ENCODE measurements at regions not wholly inside any gene's neighbourhood (a gene's known extent, or its start where the extent isn't known, plus 50 kb on each side); places are given as distances from the start of the nearest gene placed in this dataset.

GRCh38 chr4:26267087-26267486 is 53.7 kb upstream of the RBPJ start:
- Histone ChIP-seq H3K27me3 (replicated peaks; ENCODE audit: control insufficient read depth, insufficient read depth, low read length) (no peaks in the 10 kb centered on the region), H3K9me3 (no peaks in the 10 kb centered on the region), H3K4me3 (ENCODE audit: low read depth, low read length) (no peak overlapping the region), H3K36me3 (ENCODE audit: control insufficient read depth, insufficient read depth, low read length) (no peaks in the 10 kb centered on the region), H3K4me1 (no peaks in the 10 kb centered on the region)
- CTCF ChIA-PET, result no interaction called here
- BruUV-seq (replicated peaks), result no TSS peak
- no peaks in the 10 kb centered on the region for H3K27me3 Mint-ChIP-seq (ENCODE audit: insufficient read depth, unreplicated experiment)
- no peak for DNase-seq
- no peaks in the 10 kb centered on the region for H3K36me3 Mint-ChIP-seq (ENCODE audit: insufficient read depth, unreplicated experiment)
- H3K4me1 Mint-ChIP-seq (ENCODE audit: low read depth, unreplicated experiment), result peaks cover 6% of the 10 kb centered on the region
- H3K27ac Mint-ChIP-seq (ENCODE audit: unreplicated experiment), result no peak overlapping the region
- TF ChIP-seq CTCF (IDR thresholded peaks at IDR 0.05; ENCODE audit: insufficient read depth in 1 of 2, low read depth in 1 of 2, low read length in 1 of 2, severe bottlenecking in 1 of 2, unreplicated experiment in 1 of 2), result no peak
- H3K9me3 Mint-ChIP-seq (ENCODE audit: unreplicated experiment), result peaks cover 9% of the 10 kb centered on the region
- no peak overlapping the region for H3K4me3 Mint-ChIP-seq (ENCODE audit: unreplicated experiment)
- POLR2A ChIA-PET, result no interaction called here
- intact Hi-C loops (cut with micrococcal nuclease; ENCODE audit: unreplicated experiment), result no loop called here

GRCh38 chr4:26268246-26268645 is 52.6 kb upstream of the RBPJ start:
- Mint-ChIP-seq H3K36me3 (ENCODE audit: insufficient read depth, unreplicated experiment) (no peaks in the 10 kb centered on the region), H3K27ac (ENCODE audit: unreplicated experiment) (no peak overlapping the region), H3K27me3 (ENCODE audit: insufficient read depth, unreplicated experiment) (no peaks in the 10 kb centered on the region), H3K9me3 (ENCODE audit: unreplicated experiment) (peaks cover 9% of the 10 kb centered on the region), H3K4me3 (ENCODE audit: unreplicated experiment) (no peak overlapping the region), H3K4me1 (ENCODE audit: low read depth, unreplicated experiment) (peaks cover 6% of the 10 kb centered on the region)
- H3K9me3 ChIP-seq, result no peaks in the 10 kb centered on the region
- H3K4me3 ChIP-seq (ENCODE audit: low read depth, low read length), result no peak overlapping the region
- TF ChIP-seq CTCF (IDR thresholded peaks at IDR 0.05; ENCODE audit: insufficient read depth in 1 of 2, low read depth in 1 of 2, low read length in 1 of 2, severe bottlenecking in 1 of 2, unreplicated experiment in 1 of 2), result no peak
- ChIA-PET CTCF (no interaction called here), POLR2A (no interaction called here)
- DNase-seq, result no peak
- BruUV-seq (replicated peaks), result no TSS peak
- no peaks in the 10 kb centered on the region for H3K27me3 ChIP-seq (replicated peaks; ENCODE audit: control insufficient read depth, insufficient read depth, low read length)
- no peaks in the 10 kb centered on the region for H3K4me1 ChIP-seq
- intact Hi-C loops (cut with micrococcal nuclease; ENCODE audit: unreplicated experiment), result no loop called here
- H3K36me3 ChIP-seq (ENCODE audit: control insufficient read depth, insufficient read depth, low read length), result no peaks in the 10 kb centered on the region

GRCh38 chr4:26269038-26269437 is 51.8 kb upstream of the RBPJ start:
- H3K27ac Mint-ChIP-seq (ENCODE audit: unreplicated experiment), result no peak overlapping the region
- H3K36me3 Mint-ChIP-seq (ENCODE audit: insufficient read depth, unreplicated experiment), result no peaks in the 10 kb centered on the region
- no peak overlapping the region for H3K4me3 Mint-ChIP-seq (ENCODE audit: unreplicated experiment)
- no peak for TF ChIP-seq CTCF (IDR thresholded peaks at IDR 0.05; ENCODE audit: insufficient read depth in 1 of 2, low read depth in 1 of 2, low read length in 1 of 2, severe bottlenecking in 1 of 2, unreplicated experiment in 1 of 2)
- no peaks in the 10 kb centered on the region for H3K27me3 Mint-ChIP-seq (ENCODE audit: insufficient read depth, unreplicated experiment)
- peaks cover 6% of the 10 kb centered on the region for H3K4me1 Mint-ChIP-seq (ENCODE audit: low read depth, unreplicated experiment)
- no TSS peak for BruUV-seq (replicated peaks)
- no peaks in the 10 kb centered on the region for H3K9me3 ChIP-seq
- ChIA-PET POLR2A (no interaction called here), CTCF (no interaction called here)
- no peaks in the 10 kb centered on the region for H3K36me3 ChIP-seq (ENCODE audit: control insufficient read depth, insufficient read depth, low read length)
- intact Hi-C loops (cut with micrococcal nuclease; ENCODE audit: unreplicated experiment), result no loop called here
- H3K4me1 ChIP-seq, result no peaks in the 10 kb centered on the region
- H3K9me3 Mint-ChIP-seq (ENCODE audit: unreplicated experiment), result peaks cover 9% of the 10 kb centered on the region
- no peak overlapping the region for H3K4me3 ChIP-seq (ENCODE audit: low read depth, low read length)
- DNase-seq, result no peak
- H3K27me3 ChIP-seq (replicated peaks; ENCODE audit: control insufficient read depth, insufficient read depth, low read length), result no peaks in the 10 kb centered on the region
